HEK293 (cell line): ENCODE measurements at regions not wholly inside any gene's neighbourhood (a gene's known extent, or its start where the extent isn't known, plus 50 kb on each side); places are given as distances from the start of the nearest gene placed in this dataset.

Experiments
- ZNF114 ChIP-seq: fragments of 450-650 bp; formaldehyde crosslinking; IDR thresholded peaks from 2 replicates; pipeline ENCODE4 v1.5.0; 2017; ENCODE audit warnings: missing biosample characterization, missing genetic modification characterization
- ZNF274 ChIP-seq, 2 experiments: fragments of 200-500 bp in 1 of 2; fragments of 450-650 bp in 1 of 2; sonication (Bioruptor generic) in 1 of 2; formaldehyde crosslinking in 1 of 2; IDR thresholded peaks; 2 replicates each; pipeline versions ENCODE4 v1.5.1 to v1.6.1; 2014 to 2016; ENCODE audit warnings: borderline replicate concordance in 1 of 2, inconsistent platforms in 1 of 2, low read length in 1 of 2, missing biosample characterization in 1 of 2, missing genetic modification characterization in 1 of 2
- ZNF416 ChIP-seq: fragments of 450-650 bp; formaldehyde crosslinking; IDR thresholded peaks from 2 replicates; pipeline ENCODE4 v1.5.1; 2016; ENCODE audit warnings: missing biosample characterization, missing genetic modification characterization
- ZNF473 ChIP-seq: fragments of 450-650 bp; formaldehyde crosslinking; IDR thresholded peaks from 2 replicates; pipeline ENCODE4 v1.5.1; 2017; ENCODE audit warnings: missing biosample characterization, missing genetic modification characterization
- ZNF549 ChIP-seq: fragments of 450-650 bp; IDR thresholded peaks from 2 replicates; pipeline ENCODE4 v1.5.1; 2018; ENCODE audit warnings: missing biosample characterization, missing genetic modification characterization, mild to moderate bottlenecking, inconsistent platforms, moderate library complexity
- ZNF629 ChIP-seq: fragments of 450-650 bp; formaldehyde crosslinking; IDR thresholded peaks from 2 replicates; pipeline ENCODE4 v1.5.1; 2017; ENCODE audit warnings: missing biosample characterization, missing genetic modification characterization
- TF ChIP-seq, protein P1 (sequence below): fragments of 450-650 bp; formaldehyde crosslinking; IDR thresholded peaks from 2 replicates; pipeline ENCODE4 v1.5.1; 2016; ENCODE audit warnings: missing biosample characterization, missing genetic modification characterization
- TF ChIP-seq, protein P2 (sequence below): fragments of 450-650 bp; formaldehyde crosslinking; conservative IDR thresholded peaks from 2 replicates; pipeline ENCODE4 v1.5.1; 2016; ENCODE audit warnings: low read depth, missing biosample characterization, missing genetic modification characterization
- TF ChIP-seq, protein P3 (sequence below): fragments of 450-650 bp; formaldehyde crosslinking; IDR thresholded peaks from 2 replicates; pipeline ENCODE4 v1.5.1; 2016; ENCODE audit warnings: missing biosample characterization, missing genetic modification characterization
- TF ChIP-seq, protein P4 (sequence below): sonication (generic); formaldehyde crosslinking; IDR thresholded peaks from 2 replicates; pipeline ENCODE4 v1.8.1; 2022; ENCODE audit warnings: mild to moderate bottlenecking, moderate library complexity, missing genetic modification reagents

DNA sequence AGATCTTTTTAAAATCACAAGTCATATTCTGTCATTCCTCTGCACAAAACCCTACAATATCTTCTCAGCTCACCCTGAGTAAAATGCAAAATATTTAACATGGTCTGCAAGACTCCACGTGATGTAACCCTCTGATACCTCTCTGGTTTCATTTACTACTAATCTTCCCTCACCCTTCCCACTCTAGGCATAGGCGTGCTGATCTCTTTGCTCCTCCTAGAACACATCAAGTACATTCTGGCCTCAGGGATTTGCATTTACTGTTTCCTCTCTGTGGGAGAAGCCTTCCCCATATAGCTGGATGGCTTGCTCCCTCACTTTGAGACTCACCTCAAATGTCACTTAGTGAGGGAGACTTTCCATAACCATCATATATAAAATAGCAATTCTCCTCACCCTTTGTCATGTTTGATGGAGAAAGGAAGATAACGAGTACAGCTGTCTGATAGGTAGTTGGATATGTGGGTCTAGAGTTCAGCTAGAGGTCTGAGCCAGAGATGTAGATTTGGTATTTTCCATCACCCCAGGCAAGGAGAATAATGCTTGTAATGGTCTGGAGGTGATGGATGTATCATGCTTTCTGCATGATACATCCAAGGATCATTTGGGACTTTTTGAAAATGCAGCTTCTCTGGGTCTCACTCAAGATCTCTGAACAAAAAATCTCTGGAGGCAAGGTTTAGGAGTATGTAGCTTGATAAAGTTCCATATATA is 123.9 kb upstream of the VAMP7 start:
- TF ChIP-seq, protein P1, sequence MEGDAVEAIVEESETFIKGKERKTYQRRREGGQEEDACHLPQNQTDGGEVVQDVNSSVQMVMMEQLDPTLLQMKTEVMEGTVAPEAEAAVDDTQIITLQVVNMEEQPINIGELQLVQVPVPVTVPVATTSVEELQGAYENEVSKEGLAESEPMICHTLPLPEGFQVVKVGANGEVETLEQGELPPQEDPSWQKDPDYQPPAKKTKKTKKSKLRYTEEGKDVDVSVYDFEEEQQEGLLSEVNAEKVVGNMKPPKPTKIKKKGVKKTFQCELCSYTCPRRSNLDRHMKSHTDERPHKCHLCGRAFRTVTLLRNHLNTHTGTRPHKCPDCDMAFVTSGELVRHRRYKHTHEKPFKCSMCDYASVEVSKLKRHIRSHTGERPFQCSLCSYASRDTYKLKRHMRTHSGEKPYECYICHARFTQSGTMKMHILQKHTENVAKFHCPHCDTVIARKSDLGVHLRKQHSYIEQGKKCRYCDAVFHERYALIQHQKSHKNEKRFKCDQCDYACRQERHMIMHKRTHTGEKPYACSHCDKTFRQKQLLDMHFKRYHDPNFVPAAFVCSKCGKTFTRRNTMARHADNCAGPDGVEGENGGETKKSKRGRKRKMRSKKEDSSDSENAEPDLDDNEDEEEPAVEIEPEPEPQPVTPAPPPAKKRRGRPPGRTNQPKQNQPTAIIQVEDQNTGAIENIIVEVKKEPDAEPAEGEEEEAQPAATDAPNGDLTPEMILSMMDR (tag by site-specific recombination): no peak
- TF ChIP-seq ZNF629 (tag by site-specific recombination): no peak
- TF ChIP-seq, protein P2, sequence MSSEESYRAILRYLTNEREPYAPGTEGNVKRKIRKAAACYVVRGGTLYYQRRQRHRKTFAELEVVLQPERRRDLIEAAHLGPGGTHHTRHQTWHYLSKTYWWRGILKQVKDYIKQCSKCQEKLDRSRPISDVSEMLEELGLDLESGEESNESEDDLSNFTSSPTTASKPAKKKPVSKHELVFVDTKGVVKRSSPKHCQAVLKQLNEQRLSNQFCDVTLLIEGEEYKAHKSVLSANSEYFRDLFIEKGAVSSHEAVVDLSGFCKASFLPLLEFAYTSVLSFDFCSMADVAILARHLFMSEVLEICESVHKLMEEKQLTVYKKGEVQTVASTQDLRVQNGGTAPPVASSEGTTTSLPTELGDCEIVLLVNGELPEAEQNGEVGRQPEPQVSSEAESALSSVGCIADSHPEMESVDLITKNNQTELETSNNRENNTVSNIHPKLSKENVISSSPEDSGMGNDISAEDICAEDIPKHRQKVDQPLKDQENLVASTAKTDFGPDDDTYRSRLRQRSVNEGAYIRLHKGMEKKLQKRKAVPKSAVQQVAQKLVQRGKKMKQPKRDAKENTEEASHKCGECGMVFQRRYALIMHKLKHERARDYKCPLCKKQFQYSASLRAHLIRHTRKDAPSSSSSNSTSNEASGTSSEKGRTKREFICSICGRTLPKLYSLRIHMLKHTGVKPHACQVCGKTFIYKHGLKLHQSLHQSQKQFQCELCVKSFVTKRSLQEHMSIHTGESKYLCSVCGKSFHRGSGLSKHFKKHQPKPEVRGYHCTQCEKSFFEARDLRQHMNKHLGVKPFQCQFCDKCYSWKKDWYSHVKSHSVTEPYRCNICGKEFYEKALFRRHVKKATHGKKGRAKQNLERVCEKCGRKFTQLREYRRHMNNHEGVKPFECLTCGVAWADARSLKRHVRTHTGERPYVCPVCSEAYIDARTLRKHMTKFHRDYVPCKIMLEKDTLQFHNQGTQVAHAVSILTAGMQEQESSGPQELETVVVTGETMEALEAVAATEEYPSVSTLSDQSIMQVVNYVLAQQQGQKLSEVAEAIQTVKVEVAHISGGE (tag by site-specific recombination): no peak
- TF ChIP-seq, protein P3, sequence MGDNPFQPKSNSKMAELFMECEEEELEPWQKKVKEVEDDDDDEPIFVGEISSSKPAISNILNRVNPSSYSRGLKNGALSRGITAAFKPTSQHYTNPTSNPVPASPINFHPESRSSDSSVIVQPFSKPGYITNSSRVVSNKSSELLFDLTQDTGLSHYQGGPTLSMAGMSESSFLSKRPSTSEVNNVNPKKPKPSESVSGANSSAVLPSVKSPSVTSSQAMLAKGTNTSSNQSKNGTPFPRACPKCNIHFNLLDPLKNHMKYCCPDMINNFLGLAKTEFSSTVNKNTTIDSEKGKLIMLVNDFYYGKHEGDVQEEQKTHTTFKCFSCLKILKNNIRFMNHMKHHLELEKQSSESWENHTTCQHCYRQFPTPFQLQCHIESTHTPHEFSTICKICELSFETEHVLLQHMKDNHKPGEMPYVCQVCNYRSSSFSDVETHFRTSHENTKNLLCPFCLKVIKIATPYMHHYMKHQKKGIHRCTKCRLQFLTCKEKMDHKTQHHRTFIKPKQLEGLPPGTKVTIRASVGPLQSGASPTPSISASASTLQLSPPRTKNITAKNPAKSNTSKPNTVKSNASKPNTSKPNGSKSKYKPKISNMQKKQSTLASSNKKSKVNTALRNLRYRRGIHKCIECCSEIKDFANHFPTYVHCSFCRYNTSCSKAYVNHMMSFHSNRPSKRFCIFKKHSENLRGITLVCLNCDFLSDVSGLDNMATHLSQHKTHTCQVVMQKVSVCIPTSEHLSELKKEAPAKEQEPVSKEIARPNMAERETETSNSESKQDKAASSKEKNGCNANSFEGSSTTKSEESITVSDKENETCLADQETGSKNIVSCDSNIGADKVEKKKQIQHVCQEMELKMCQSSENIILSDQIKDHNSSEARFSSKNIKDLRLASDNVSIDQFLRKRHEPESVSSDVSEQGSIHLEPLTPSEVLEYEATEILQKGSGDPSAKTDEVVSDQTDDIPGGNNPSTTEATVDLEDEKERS (tag by site-specific recombination): no peak
- TF ChIP-seq ZNF114 (tag by site-specific recombination): no peak
- no peak for TF ChIP-seq ZNF274 (IDR thresholded peaks at IDR 0.05; ENCODE audit: low read length)
- no peak for TF ChIP-seq ZNF274 (tag by site-specific recombination; IDR thresholded peaks at IDR 0.05; ENCODE audit: borderline replicate concordance)
- TF ChIP-seq, protein P4, sequence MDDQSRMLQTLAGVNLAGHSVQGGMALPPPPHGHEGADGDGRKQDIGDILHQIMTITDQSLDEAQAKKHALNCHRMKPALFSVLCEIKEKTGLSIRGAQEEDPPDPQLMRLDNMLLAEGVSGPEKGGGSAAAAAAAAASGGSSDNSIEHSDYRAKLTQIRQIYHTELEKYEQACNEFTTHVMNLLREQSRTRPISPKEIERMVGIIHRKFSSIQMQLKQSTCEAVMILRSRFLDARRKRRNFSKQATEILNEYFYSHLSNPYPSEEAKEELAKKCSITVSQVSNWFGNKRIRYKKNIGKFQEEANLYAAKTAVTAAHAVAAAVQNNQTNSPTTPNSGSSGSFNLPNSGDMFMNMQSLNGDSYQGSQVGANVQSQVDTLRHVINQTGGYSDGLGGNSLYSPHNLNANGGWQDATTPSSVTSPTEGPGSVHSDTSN: no peak
- TF ChIP-seq ZNF416: no peak
- TF ChIP-seq ZNF549 (tag by site-specific recombination): no peak
- TF ChIP-seq ZNF473: no peak
